Femur (tissue), 1 donor: ENCODE measurements at regions not wholly inside any gene's neighbourhood (a gene's known extent, or its start where the extent isn't known, plus 50 kb on each side); places are given as distances from the start of the nearest gene placed in this dataset.

Experiments used
- DNase-seq: peaks from one replicate; pipeline ENCODE4 v3.0.0-alpha.2; 2017

GRCh38 chr11:111091321-111091938 lies 154.1 kb upstream of the POU2AF2 start:
- peak; percentile 82 for DNase-seq

GRCh38 chr11:111089759-111090158 lies 155.8 kb upstream of the POU2AF2 start:
- DNase-seq: no peak

- DNase-seq: no peak
Observed at GRCh38 chr11:111088847-111089355, 156.6 kb upstream of the POU2AF2 start.

- DNase-seq: peak; percentile 47
Observed at GRCh38 chr11:111086058-111086457, 159.5 kb upstream of the POU2AF2 start.

GRCh38 chr11:111082664-111083063 lies 162.9 kb upstream of the POU2AF2 start:
- no peak for DNase-seq

GRCh38 chr11:111081021-111081511 lies 164.5 kb upstream of the POU2AF2 start:
- DNase-seq: peak; percentile 76

- no peak for DNase-seq
Observed at GRCh38 chr11:111077530-111078322, 167.8 kb upstream of the POU2AF2 start.

- DNase-seq: no peak
Observed at GRCh38 chr11:111069066-111069465, 176.5 kb upstream of the POU2AF2 start.

GRCh38 chr11:111067994-111068393 lies 177.5 kb upstream of the POU2AF2 start:
- DNase-seq: no peak

- DNase-seq: no peak
Observed at GRCh38 chr11:111066846-111067245, 178.7 kb upstream of the POU2AF2 start.

- no peak for DNase-seq
Observed at GRCh38 chr11:111063726-111064517, 181.6 kb upstream of the POU2AF2 start.

- DNase-seq: no peak
Observed at GRCh38 chr11:111062420-111062819, 183.1 kb upstream of the POU2AF2 start.

GRCh38 chr11:111059726-111060125 lies 185.8 kb upstream of the POU2AF2 start:
- no peak for DNase-seq

- DNase-seq: no peak
Observed at GRCh38 chr11:111049131-111049530, 196.4 kb upstream of the POU2AF2 start.

GRCh38 chr11:111047374-111047773 lies 198.2 kb upstream of the POU2AF2 start:
- DNase-seq: no peak

- no peak for DNase-seq
Observed at GRCh38 chr11:111046291-111046690, 199.2 kb upstream of the POU2AF2 start.

- DNase-seq: no peak
Observed at GRCh38 chr11:111045874-111046273, 199.7 kb upstream of the POU2AF2 start.

- no peak for DNase-seq
Observed at GRCh38 chr11:111045407-111045803, 200.1 kb upstream of the POU2AF2 start.

GRCh38 chr11:111044751-111045406 lies 200.6 kb upstream of the POU2AF2 start:
- DNase-seq: no peak

GRCh38 chr11:111039982-111040381 lies 205.5 kb upstream of the POU2AF2 start:
- no peak for DNase-seq

GRCh38 chr11:111035746-111036145 lies 209.8 kb upstream of the POU2AF2 start:
- DNase-seq: no peak

- no peak for DNase-seq
Observed at GRCh38 chr11:111026241-111026640, 219.3 kb upstream of the POU2AF2 start.

- DNase-seq: peak; percentile 71
Observed at GRCh38 chr11:111021131-111021530, 224.4 kb upstream of the POU2AF2 start.
